Prostate gland (tissue), 2 donors: ENCODE measurements at regions not wholly inside any gene's neighbourhood (a gene's known extent, or its start where the extent isn't known, plus 50 kb on each side); places are given as distances from the start of the nearest gene placed in this dataset.

Experiments used
- DNase-seq: peaks from one replicate; pipeline ENCODE4 v3.0.0-alpha.2; 2019; ENCODE audit warnings: low spot score
- H3K27ac ChIP-seq, 2 donors: fragments of 200-600 bp; sonication (generic); 2 replicates each; pipeline ENCODE4 v1.5.1; 2017 to 2019
- H3K27me3 ChIP-seq: fragments of 200-600 bp; sonication (generic); replicated peaks from 2 replicates; pipeline ENCODE4 v1.5.1; 2019; ENCODE audit not compliant: insufficient read depth
- H3K36me3 ChIP-seq, 2 donors: fragments of 200-600 bp; sonication (generic); 1 replicate in 1 of 2; 2 replicates in 1 of 2; pipeline versions ENCODE4 v1.5.1 to v1.8.1; 2017 to 2019
- H3K4me1 ChIP-seq: fragments of 200-600 bp; sonication (generic); replicated peaks from 2 replicates; pipeline ENCODE4 v1.5.1; 2019
- H3K4me3 ChIP-seq, 2 donors: fragments of 200-600 bp; sonication (generic); 2 replicates each; pipeline ENCODE4 v1.5.1; 2017 to 2019
- H3K9me3 ChIP-seq: fragments of 200-600 bp; sonication (generic); 2 replicates; pipeline ENCODE4 v1.5.1; 2017
- POLR2A ChIP-seq: fragments of 450-650 bp; IDR thresholded peaks from one replicate; pipeline ENCODE4 v1.6.1; 2016; ENCODE audit warnings: antibody characterized with exemption, mild to moderate bottlenecking
- POLR2AphosphoS5 ChIP-seq: sonication (generic); formaldehyde crosslinking; IDR thresholded peaks from one replicate; pipeline ENCODE4 v1.6.1; 2017; ENCODE audit warnings: antibody characterized with exemption
- WGBS: methylation state at CpG from one replicate; pipeline ENCODE4 v1.1.5; 2018; 5-methylcytosine and 5-hydroxymethylcytosine counted together
- intact Hi-C: fragments of 100-400 bp; cut with DNase I; formaldehyde crosslinking; loops from one replicate; pipeline ENCODE4 v1.14.2; 2022
- TF ChIP-seq, protein P1 (sequence below), 4 experiments: fragments of 200-600 bp in 2 of 4; fragments of 450-650 bp in 2 of 4; sonication (generic) in 2 of 4; IDR thresholded peaks; 1 replicate in 3 of 4; 2 replicates in 1 of 4; pipeline ENCODE4 v1.5.1; 2016 to 2019; ENCODE audit warnings: antibody characterized with exemption in 4 of 4, mild to moderate bottlenecking in 2 of 4, moderate library complexity in 2 of 4

DNA sequence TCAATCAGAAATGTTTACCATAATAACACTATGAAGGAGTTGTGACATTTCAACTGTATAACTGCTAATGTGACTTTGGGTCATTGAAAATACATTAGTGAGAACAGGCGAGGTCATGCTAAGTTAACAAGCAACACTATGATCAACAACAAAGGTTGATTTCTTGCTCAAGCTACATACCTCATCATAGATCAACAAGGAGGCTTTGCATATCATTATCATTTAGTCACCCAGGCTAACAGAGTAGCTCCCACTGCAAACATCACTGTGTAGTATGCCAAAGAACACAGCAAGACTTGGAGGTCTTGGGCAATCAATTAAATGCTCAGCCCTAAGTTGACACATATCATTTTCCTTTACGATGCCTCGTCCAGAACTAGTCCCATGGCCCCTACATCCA lies 212.5 kb downstream of the NOVA1 start:
- Histone ChIP-seq H3K9me3 (no peaks in the 10 kb centered on the region), H3K4me3 (no peak overlapping the region), H3K27me3 (no peaks in the 10 kb centered on the region), H3K36me3 (no peaks in the 10 kb centered on the region), H3K27ac (no peak overlapping the region), H3K4me1 (no peaks in the 10 kb centered on the region)
- no peak for TF ChIP-seq POLR2A
- TF ChIP-seq, protein P1, sequence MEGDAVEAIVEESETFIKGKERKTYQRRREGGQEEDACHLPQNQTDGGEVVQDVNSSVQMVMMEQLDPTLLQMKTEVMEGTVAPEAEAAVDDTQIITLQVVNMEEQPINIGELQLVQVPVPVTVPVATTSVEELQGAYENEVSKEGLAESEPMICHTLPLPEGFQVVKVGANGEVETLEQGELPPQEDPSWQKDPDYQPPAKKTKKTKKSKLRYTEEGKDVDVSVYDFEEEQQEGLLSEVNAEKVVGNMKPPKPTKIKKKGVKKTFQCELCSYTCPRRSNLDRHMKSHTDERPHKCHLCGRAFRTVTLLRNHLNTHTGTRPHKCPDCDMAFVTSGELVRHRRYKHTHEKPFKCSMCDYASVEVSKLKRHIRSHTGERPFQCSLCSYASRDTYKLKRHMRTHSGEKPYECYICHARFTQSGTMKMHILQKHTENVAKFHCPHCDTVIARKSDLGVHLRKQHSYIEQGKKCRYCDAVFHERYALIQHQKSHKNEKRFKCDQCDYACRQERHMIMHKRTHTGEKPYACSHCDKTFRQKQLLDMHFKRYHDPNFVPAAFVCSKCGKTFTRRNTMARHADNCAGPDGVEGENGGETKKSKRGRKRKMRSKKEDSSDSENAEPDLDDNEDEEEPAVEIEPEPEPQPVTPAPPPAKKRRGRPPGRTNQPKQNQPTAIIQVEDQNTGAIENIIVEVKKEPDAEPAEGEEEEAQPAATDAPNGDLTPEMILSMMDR (IDR thresholded peaks at IDR 0.05) = no peak
- no peak for TF ChIP-seq POLR2AphosphoS5
- 92% methylated on average over 3 of the region's 3 CpGs for WGBS
- no peak for DNase-seq
- intact Hi-C loops = no loop called here

DNA sequence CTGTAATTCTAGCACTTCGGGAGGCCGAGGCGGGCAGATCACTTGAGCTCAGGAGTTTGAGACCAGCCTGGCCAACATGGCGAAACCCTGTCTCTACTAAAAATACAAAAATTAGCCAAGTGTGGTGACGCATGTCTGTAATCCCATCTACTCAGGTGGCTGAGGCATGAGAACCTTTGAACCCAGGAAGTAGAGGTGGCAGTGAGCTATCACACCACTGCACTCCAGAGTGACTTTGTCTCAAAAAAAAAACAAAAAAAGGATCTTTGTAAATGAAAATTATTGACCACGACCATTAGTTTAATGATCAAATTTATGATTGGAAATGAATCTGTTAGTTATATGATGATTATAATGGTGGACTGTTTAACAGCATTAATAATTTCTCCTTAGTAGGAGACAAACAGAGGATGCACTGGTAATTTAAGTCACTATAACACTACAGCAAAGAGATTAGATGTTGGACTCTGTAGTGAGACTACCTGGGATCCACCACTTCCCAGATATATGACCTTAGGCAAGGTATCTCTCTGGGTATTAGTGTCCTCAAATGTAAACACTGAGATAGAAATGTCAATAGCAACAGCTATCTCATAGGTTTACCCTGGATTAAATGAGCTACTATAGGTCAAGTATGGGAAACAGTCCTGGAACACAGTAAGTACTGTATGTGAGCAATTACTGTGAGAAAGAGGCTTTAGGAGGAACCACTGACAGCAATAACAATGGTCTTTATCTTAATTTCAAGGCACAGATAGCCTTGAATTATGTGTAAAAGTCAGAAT lies 214.7 kb downstream of the NOVA1 start:
- Histone ChIP-seq H3K27me3 (no peaks in the 10 kb centered on the region), H3K9me3 (no peaks in the 10 kb centered on the region), H3K27ac (no peak overlapping the region), H3K4me1 (no peaks in the 10 kb centered on the region), H3K36me3 (no peaks in the 10 kb centered on the region), H3K4me3 (no peak overlapping the region)
- TF ChIP-seq, protein P1 (IDR thresholded peaks at IDR 0.05) = no peak
- TF ChIP-seq POLR2AphosphoS5 (no peak), POLR2A (no peak)
- intact Hi-C loops = no loop called here
- DNase-seq = no peak
- WGBS = 95% methylated on average over 6 of the region's 6 CpGs

GRCh38 chr14:26381405-26381804 lies 216.4 kb downstream of the NOVA1 start:
- TF ChIP-seq, protein P1 (IDR thresholded peaks at IDR 0.05) = no peak
- TF ChIP-seq POLR2AphosphoS5 (no peak), POLR2A (no peak)
- H3K9me3 ChIP-seq = no peaks in the 10 kb centered on the region
- WGBS = 60% methylated on average over 2 of the region's 2 CpGs
- intact Hi-C loops = no loop called here
- H3K27ac ChIP-seq = no peak overlapping the region
- H3K4me1 ChIP-seq = no peaks in the 10 kb centered on the region
- no peaks in the 10 kb centered on the region for H3K36me3 ChIP-seq
- no peak for DNase-seq
- no peak overlapping the region for H3K4me3 ChIP-seq
- no peaks in the 10 kb centered on the region for H3K27me3 ChIP-seq

- no peaks in the 10 kb centered on the region for H3K27me3 ChIP-seq
- no peaks in the 10 kb centered on the region for H3K9me3 ChIP-seq
- no peak overlapping the region for H3K27ac ChIP-seq
- no peak for DNase-seq
- intact Hi-C loops = no loop called here
- no peaks in the 10 kb centered on the region for H3K4me1 ChIP-seq
- no peak for TF ChIP-seq POLR2AphosphoS5
- no peak for TF ChIP-seq POLR2A
- TF ChIP-seq, protein P1 (IDR thresholded peaks at IDR 0.05) = no peak
- WGBS = 94% methylated on average over 1 of the region's 1 CpG
- H3K36me3 ChIP-seq = no peaks in the 10 kb centered on the region
- no peak overlapping the region for H3K4me3 ChIP-seq
Observed at GRCh38 chr14:26380637-26381036, 217.2 kb downstream of the NOVA1 start.

GRCh38 chr14:26379951-26380350 lies 217.9 kb downstream of the NOVA1 start:
- Histone ChIP-seq H3K36me3 (no peaks in the 10 kb centered on the region), H3K27me3 (no peaks in the 10 kb centered on the region), H3K9me3 (no peaks in the 10 kb centered on the region), H3K4me3 (no peak overlapping the region), H3K4me1 (no peaks in the 10 kb centered on the region), H3K27ac (no peak overlapping the region)
- intact Hi-C loops = no loop called here
- 93% methylated on average over 1 of the region's 1 CpG for WGBS
- TF ChIP-seq POLR2A (no peak), POLR2AphosphoS5 (no peak)
- TF ChIP-seq, protein P1 (IDR thresholded peaks at IDR 0.05) = no peak
- DNase-seq = no peak
